OCI-LY7 (cell line): ENCODE measurements at regions not wholly inside any gene's neighbourhood (a gene's known extent, or its start where the extent isn't known, plus 50 kb on each side); places are given as distances from the start of the nearest gene placed in this dataset.

Experiments used
- CTCF ChIP-seq: fragments of 200-600 bp; sonication (generic); conservative IDR thresholded peaks from 2 replicates; pipeline ENCODE4 v1.5.1; 2014; ENCODE audit warnings: mild to moderate bottlenecking, antibody characterized with exemption, low read length, moderate library complexity, mixed read lengths
- EZH2phosphoT487 ChIP-seq: fragments of 200-600 bp; sonication (generic); IDR thresholded peaks from 2 replicates; pipeline ENCODE4 v1.6.1; 2018; ENCODE audit warnings: low read depth, borderline replicate concordance, mild to moderate bottlenecking, mixed run types, antibody characterized with exemption, low read length, moderate library complexity, mixed read lengths

- no peak for TF ChIP-seq CTCF
- no peak for TF ChIP-seq EZH2phosphoT487
These were observed 148.4 kb upstream of the EYA4 start for GRCh38 chr6:133092771-133093170.
